ENCODE measurements at regions not wholly inside any gene's neighbourhood (a gene's known extent, or its start where the extent isn't known, plus 50 kb on each side); places are given as distances from the start of the nearest gene placed in this dataset.

- TF ChIP-seq, protein P1, sequence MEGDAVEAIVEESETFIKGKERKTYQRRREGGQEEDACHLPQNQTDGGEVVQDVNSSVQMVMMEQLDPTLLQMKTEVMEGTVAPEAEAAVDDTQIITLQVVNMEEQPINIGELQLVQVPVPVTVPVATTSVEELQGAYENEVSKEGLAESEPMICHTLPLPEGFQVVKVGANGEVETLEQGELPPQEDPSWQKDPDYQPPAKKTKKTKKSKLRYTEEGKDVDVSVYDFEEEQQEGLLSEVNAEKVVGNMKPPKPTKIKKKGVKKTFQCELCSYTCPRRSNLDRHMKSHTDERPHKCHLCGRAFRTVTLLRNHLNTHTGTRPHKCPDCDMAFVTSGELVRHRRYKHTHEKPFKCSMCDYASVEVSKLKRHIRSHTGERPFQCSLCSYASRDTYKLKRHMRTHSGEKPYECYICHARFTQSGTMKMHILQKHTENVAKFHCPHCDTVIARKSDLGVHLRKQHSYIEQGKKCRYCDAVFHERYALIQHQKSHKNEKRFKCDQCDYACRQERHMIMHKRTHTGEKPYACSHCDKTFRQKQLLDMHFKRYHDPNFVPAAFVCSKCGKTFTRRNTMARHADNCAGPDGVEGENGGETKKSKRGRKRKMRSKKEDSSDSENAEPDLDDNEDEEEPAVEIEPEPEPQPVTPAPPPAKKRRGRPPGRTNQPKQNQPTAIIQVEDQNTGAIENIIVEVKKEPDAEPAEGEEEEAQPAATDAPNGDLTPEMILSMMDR (IDR thresholded peaks at IDR 0.05; ENCODE audit: low read depth, low read length, missing control alignments): no peak
- H3K4me3 ChIP-seq (ENCODE audit: low read depth, low read length): no peak overlapping the region
- DNase-seq (ENCODE audit: low read depth): no peak
Measured at GRCh38 chr4:77220828-77221613, 64.0 kb downstream of the CCNG2 start.

DNA sequence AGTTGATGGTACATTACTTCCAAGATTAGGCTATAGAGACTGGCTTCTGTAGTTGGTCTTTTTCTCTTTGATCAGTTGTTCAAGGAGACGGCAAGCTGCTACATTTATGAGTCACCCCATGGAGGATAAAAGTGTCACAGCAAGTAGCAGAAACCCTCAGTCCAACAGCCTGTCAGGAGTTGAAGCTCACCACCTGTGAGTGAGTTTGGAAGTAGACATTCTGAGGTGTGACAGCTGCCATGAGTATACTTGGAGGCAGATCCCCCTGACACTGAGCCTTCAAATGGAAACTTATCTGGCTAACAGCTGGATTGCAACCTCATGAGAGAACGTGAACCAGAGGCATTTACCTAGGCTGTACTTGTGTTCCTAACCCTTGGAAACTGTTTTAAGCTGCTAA lies 68.0 kb downstream of the CCNG2 start:
- H3K4me3 ChIP-seq (ENCODE audit: low read depth, low read length): no peak overlapping the region
- TF ChIP-seq, protein P1 (IDR thresholded peaks at IDR 0.05; ENCODE audit: low read depth, low read length, missing control alignments): no peak
- DNase-seq (ENCODE audit: low read depth): no peak

DNA sequence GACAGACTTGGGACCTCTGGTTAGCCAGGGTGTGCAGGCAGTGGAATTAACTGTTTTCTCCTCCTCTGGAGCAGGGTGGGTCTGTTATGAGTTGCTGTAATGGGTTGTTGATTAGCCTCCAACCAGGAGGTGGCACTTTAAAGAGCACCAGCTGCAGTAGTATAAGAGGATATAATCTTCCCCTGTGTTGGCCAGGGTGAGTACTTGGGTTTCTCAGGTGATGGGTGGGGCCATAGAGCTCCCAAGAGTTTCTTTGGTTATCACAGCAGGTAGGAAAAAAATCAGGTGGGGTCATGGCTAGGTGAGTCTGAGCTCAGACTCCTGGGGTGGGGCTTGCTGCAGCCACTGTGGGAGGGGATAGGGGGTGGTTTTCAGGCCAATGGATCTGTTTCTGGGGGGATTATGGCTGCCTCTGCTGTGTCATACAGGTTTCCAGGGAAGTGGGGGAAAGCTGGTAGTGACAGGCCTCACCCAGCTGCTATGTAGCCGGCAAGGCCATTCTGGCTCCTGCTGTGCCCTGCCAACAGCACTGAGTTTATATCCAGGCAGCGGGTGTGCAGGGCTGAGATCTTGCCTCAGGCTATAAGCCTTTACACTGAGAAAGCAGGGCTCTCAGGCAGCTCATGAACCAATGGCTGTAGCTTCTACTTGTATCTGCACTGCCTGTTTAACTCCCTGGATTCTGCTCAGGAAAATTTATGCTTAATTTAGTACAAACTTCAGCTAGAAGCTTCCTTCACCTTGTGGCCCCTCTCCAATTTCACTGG lies 70.1 kb downstream of the CCNG2 start:
- TF ChIP-seq, protein P1 (IDR thresholded peaks at IDR 0.05; ENCODE audit: low read depth, low read length, missing control alignments): no peak
- no peak for DNase-seq (ENCODE audit: low read depth)
- no peak overlapping the region for H3K4me3 ChIP-seq (ENCODE audit: low read depth, low read length)

- no peak for DNase-seq (ENCODE audit: low read depth)
Measured at GRCh38 chr4:77229433-77229832, 72.4 kb downstream of the CCNG2 start.

DNA sequence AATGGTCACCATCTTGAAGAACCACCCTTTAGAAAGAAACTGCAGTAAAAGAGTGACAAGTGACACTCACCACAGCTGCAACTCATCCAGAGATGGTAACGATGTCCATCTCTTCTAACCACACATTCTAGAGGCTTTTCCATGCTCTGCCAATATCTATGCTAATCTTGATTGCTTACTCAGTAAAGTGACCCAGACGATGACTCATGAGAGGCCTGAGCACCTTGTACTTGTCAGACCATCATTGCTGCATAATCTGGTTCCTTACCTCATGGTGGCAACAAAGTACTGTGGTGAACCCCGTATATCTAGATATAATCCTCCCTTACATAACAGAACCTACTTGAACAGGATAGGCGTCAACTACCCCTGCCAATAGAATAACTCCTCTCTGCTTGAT lies 75.6 kb downstream of the CCNG2 start:
- no peak for DNase-seq (ENCODE audit: low read depth)
- TF ChIP-seq, protein P1 (IDR thresholded peaks at IDR 0.05; ENCODE audit: low read depth, low read length, missing control alignments): no peak
- H3K4me3 ChIP-seq (ENCODE audit: low read depth, low read length): no peak overlapping the region

More at GRCh38 chr4:77229433-77229832, 72.4 kb downstream of the CCNG2 start:
- no peak overlapping the region for H3K4me3 ChIP-seq (ENCODE audit: low read depth, low read length)
- TF ChIP-seq, protein P1 (IDR thresholded peaks at IDR 0.05; ENCODE audit: low read depth, low read length, missing control alignments): no peak

- no peak overlapping the region for H3K4me3 ChIP-seq (ENCODE audit: low read depth, low read length)
- TF ChIP-seq, protein P1 (IDR thresholded peaks at IDR 0.05; ENCODE audit: low read depth, low read length, missing control alignments): no peak
- peak; percentile 18 for DNase-seq (ENCODE audit: low read depth)
Measured at GRCh38 chr4:77235289-77235854, 78.4 kb downstream of the CCNG2 start.
